Breast epithelium (tissue), 3 donors: ENCODE measurements at regions not wholly inside any gene's neighbourhood (a gene's known extent, or its start where the extent isn't known, plus 50 kb on each side); places are given as distances from the start of the nearest gene placed in this dataset.

Source experiments
- POLR2AphosphoS5 ChIP-seq, 3 donors: sonication (generic); formaldehyde crosslinking; IDR thresholded peaks; one replicate each; pipeline ENCODE4 v1.6.1; 2017; ENCODE audit warnings: antibody characterized with exemption in 3 of 3
- TF ChIP-seq, protein P1 (sequence below), 3 donors: fragments of 450-650 bp; IDR thresholded peaks; one replicate each; pipeline ENCODE4 v1.5.1; 2016 to 2017; ENCODE audit warnings: antibody characterized with exemption in 3 of 3, mild to moderate bottlenecking in 3 of 3, moderate library complexity in 3 of 3

DNA sequence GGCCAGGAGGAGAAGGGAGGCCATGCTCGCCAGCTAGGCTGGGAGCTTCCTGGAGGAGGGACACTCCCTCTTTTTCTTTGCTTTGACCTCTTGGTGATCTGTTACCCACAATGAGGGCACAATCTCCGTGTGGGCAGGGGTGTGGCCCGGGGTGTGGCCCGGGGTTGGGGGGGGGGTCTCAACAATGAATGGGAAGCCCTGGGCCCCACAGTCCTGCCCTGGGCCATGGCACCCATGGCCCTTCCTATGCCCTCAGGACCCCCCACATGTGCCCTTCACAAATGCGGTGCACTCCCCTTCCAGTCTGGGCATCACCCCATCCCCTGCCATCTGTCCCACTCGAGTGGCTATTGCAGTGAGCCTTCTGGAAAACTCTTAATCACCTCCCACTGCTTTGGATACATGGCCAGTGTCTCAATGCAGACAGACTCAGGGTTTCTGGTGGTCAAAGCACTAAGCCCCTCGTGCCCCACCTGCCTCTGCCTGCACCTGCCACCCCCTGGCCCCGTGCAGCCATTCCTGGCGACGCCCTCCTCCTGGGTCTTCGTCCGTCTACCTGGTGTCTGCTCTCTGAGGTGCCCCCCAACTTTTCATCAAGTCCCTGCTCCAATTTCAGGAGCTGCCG lies 611.3 kb downstream of the TBC1D22A start:
- TF ChIP-seq, protein P1, sequence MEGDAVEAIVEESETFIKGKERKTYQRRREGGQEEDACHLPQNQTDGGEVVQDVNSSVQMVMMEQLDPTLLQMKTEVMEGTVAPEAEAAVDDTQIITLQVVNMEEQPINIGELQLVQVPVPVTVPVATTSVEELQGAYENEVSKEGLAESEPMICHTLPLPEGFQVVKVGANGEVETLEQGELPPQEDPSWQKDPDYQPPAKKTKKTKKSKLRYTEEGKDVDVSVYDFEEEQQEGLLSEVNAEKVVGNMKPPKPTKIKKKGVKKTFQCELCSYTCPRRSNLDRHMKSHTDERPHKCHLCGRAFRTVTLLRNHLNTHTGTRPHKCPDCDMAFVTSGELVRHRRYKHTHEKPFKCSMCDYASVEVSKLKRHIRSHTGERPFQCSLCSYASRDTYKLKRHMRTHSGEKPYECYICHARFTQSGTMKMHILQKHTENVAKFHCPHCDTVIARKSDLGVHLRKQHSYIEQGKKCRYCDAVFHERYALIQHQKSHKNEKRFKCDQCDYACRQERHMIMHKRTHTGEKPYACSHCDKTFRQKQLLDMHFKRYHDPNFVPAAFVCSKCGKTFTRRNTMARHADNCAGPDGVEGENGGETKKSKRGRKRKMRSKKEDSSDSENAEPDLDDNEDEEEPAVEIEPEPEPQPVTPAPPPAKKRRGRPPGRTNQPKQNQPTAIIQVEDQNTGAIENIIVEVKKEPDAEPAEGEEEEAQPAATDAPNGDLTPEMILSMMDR (IDR thresholded peaks at IDR 0.05): no peak
- no peak for TF ChIP-seq POLR2AphosphoS5 (IDR thresholded peaks at IDR 0.05)
